Naive B cell (primary cell): ENCODE measurements at regions not wholly inside any gene's neighbourhood (a gene's known extent, or its start where the extent isn't known, plus 50 kb on each side); places are given as distances from the start of the nearest gene placed in this dataset.
"Not testable (repeated sequence)": the region's sequence is repeated elsewhere in the genome, so short reads cannot be mapped to it uniquely, and the experiment has no call there.

Experiments
- ATAC-seq, 2 donors: fragments of 150-1000 bp; cut with Tn5 transposase; 2 replicates each; pipeline ENCODE4 v1.10.0; 2021; ENCODE audit warnings: low read depth in 2 of 2, mild to moderate bottlenecking in 2 of 2, moderate library complexity in 2 of 2
- DNase-seq: peaks from one replicate; pipeline ENCODE4 v3.0.0; 2022
- H3K27ac Mint-ChIP-seq, 6 donors: one replicate each; pipeline ENCODE4 v1.8.0; 2020 to 2022; ENCODE audit warnings: mild to moderate bottlenecking in 6 of 6, mixed read lengths in 6 of 6, moderate library complexity in 5 of 6, inconsistent platforms in 2 of 6
- H3K27me3 Mint-ChIP-seq, 3 donors: one replicate each; pipeline ENCODE4 v1.8.0; 2021 to 2022; ENCODE audit warnings: mixed read lengths in 3 of 3, mild to moderate bottlenecking in 1 of 3
- H3K36me3 Mint-ChIP-seq, 2 donors: one replicate each; pipeline ENCODE4 v1.8.0; 2020 to 2022; ENCODE audit warnings: mixed read lengths in 2 of 2, inconsistent platforms in 1 of 2, mild to moderate bottlenecking in 1 of 2
- H3K4me1 Mint-ChIP-seq, 3 donors: one replicate each; pipeline ENCODE4 v1.8.0; 2020 to 2022; ENCODE audit warnings: mixed read lengths in 3 of 3, inconsistent platforms in 1 of 3, mild to moderate bottlenecking in 1 of 3, moderate library complexity in 1 of 3
- H3K4me3 Mint-ChIP-seq, 8 donors: one replicate each; pipeline ENCODE4 v1.8.0; 2020 to 2022; ENCODE audit warnings: mild to moderate bottlenecking in 8 of 8, mixed read lengths in 8 of 8, moderate library complexity in 8 of 8, inconsistent platforms in 2 of 8
- H3K9me3 Mint-ChIP-seq, 7 donors: one replicate each; pipeline ENCODE4 v1.8.0; 2020 to 2022; ENCODE audit warnings: mixed read lengths in 7 of 7, mild to moderate bottlenecking in 5 of 7, inconsistent platforms in 2 of 7, moderate library complexity in 1 of 7

- H3K27me3 Mint-ChIP-seq, result no peaks in the 10 kb centered on the region
- no peaks in the 10 kb centered on the region for H3K36me3 Mint-ChIP-seq
- peaks cover 9 to 13% (median 11%) of the 10 kb centered on the region in 3 donors for H3K4me1 Mint-ChIP-seq
- H3K27ac Mint-ChIP-seq, result no peak overlapping the region
- peak; percentile 23 for DNase-seq
- H3K4me3 Mint-ChIP-seq, result peak overlapping the region in 1 of 8 donors; percentile 38
- H3K9me3 Mint-ChIP-seq, result peaks cover 0 to 2% (median 0%) of the 10 kb centered on the region in 7 donors
- ATAC-seq, result peak; percentile 93 to 99
These were observed 414.3 kb upstream of the NR5A2 start for GRCh38 chr1:199612976-199613774.

- no peak overlapping the region for H3K27ac Mint-ChIP-seq
- ATAC-seq, result no peak
- H3K27me3 Mint-ChIP-seq, result no peaks in the 10 kb centered on the region
- H3K36me3 Mint-ChIP-seq, result no peaks in the 10 kb centered on the region
- DNase-seq, result no peak
- no peaks in the 10 kb centered on the region for H3K9me3 Mint-ChIP-seq
- peaks cover 9 to 13% (median 11%) of the 10 kb centered on the region in 3 donors for H3K4me1 Mint-ChIP-seq
- H3K4me3 Mint-ChIP-seq, result no peak overlapping the region
These were observed 410.6 kb upstream of the NR5A2 start for GRCh38 chr1:199616947-199617346.

- H3K27ac Mint-ChIP-seq, result no peak overlapping the region
- no peaks in the 10 kb centered on the region for H3K9me3 Mint-ChIP-seq
- no peak overlapping the region for H3K4me3 Mint-ChIP-seq
- DNase-seq (no peak), ATAC-seq (no peak)
- H3K36me3 Mint-ChIP-seq, result no peaks in the 10 kb centered on the region
- H3K4me1 Mint-ChIP-seq, result peaks cover 0 to under 1% (median 0%) of the 10 kb centered on the region in 3 donors
- no peaks in the 10 kb centered on the region for H3K27me3 Mint-ChIP-seq
These were observed 408.3 kb upstream of the NR5A2 start for GRCh38 chr1:199619223-199619622.

- not testable (repeated sequence) for DNase-seq, H3K9me3 Mint-ChIP-seq, ATAC-seq, H3K4me1 Mint-ChIP-seq, H3K4me3 Mint-ChIP-seq, H3K36me3 Mint-ChIP-seq, H3K27ac Mint-ChIP-seq
- peaks cover 4 to 17% (median 9%) of the 10 kb centered on the region in 3 donors for H3K27me3 Mint-ChIP-seq
These were observed 401.3 kb upstream of the NR5A2 start for GRCh38 chr1:199626228-199626627.

GRCh38 chr1:199629624-199630023 lies 397.9 kb upstream of the NR5A2 start:
- H3K9me3 Mint-ChIP-seq, result peaks cover 4 to 13% (median 10%) of the 10 kb centered on the region in 7 donors
- peaks cover 14 to 25% (median 14%) of the 10 kb centered on the region in 3 donors for H3K27me3 Mint-ChIP-seq
- no peak overlapping the region for H3K4me3 Mint-ChIP-seq
- DNase-seq (no peak), ATAC-seq (no peak)
- no peak overlapping the region for H3K27ac Mint-ChIP-seq
- H3K36me3 Mint-ChIP-seq, result peaks cover 6 to 10% of the 10 kb centered on the region in 2 donors
- H3K4me1 Mint-ChIP-seq, result peaks cover 6 to 7% (median 7%) of the 10 kb centered on the region in 3 donors

- H3K27ac Mint-ChIP-seq, result no peak overlapping the region
- H3K27me3 Mint-ChIP-seq, result peaks cover 0 to 27% (median 12%) of the 10 kb centered on the region in 3 donors
- peaks cover under 1 to 21% of the 10 kb centered on the region in 2 donors for H3K36me3 Mint-ChIP-seq
- DNase-seq (no peak), ATAC-seq (no peak)
- peaks cover 7 to 32% (median 17%) of the 10 kb centered on the region in 7 donors for H3K9me3 Mint-ChIP-seq
- no peaks in the 10 kb centered on the region for H3K4me1 Mint-ChIP-seq
- no peak overlapping the region for H3K4me3 Mint-ChIP-seq
These were observed 388.1 kb upstream of the NR5A2 start for GRCh38 chr1:199639453-199639852.

GRCh38 chr1:199641531-199641930 lies 386.0 kb upstream of the NR5A2 start:
- no peaks in the 10 kb centered on the region for H3K4me1 Mint-ChIP-seq
- peaks cover 0 to 7% of the 10 kb centered on the region in 2 donors for H3K36me3 Mint-ChIP-seq
- H3K27me3 Mint-ChIP-seq, result peaks cover 0 to 10% (median 0%) of the 10 kb centered on the region in 3 donors
- H3K9me3 Mint-ChIP-seq, result peaks cover under 1 to 17% (median 6%) of the 10 kb centered on the region in 7 donors
- no peak overlapping the region for H3K27ac Mint-ChIP-seq
- no peak overlapping the region for H3K4me3 Mint-ChIP-seq
- DNase-seq (no peak), ATAC-seq (no peak)

- Mint-ChIP-seq H3K9me3 (peaks cover 0 to 25% (median 13%) of the 10 kb centered on the region in 7 donors), H3K36me3 (peaks cover 8 to 12% of the 10 kb centered on the region in 2 donors), H3K27ac (no peak overlapping the region), H3K4me1 (no peaks in the 10 kb centered on the region), H3K4me3 (no peak overlapping the region), H3K27me3 (peaks cover 4 to 22% (median 5%) of the 10 kb centered on the region in 3 donors)
- no peak for ATAC-seq
- no peak for DNase-seq
These were observed 382.6 kb upstream of the NR5A2 start for GRCh38 chr1:199644912-199645311.

GRCh38 chr1:199646761-199647160 lies 380.7 kb upstream of the NR5A2 start:
- H3K9me3 Mint-ChIP-seq, result peaks cover 0 to 35% (median 20%) of the 10 kb centered on the region in 7 donors
- no peak for DNase-seq
- no peaks in the 10 kb centered on the region for H3K4me1 Mint-ChIP-seq
- H3K36me3 Mint-ChIP-seq, result peaks cover 8 to 12% of the 10 kb centered on the region in 2 donors
- no peak for ATAC-seq
- H3K4me3 Mint-ChIP-seq, result no peak overlapping the region
- peaks cover 4 to 27% (median 5%) of the 10 kb centered on the region in 3 donors for H3K27me3 Mint-ChIP-seq
- no peak overlapping the region for H3K27ac Mint-ChIP-seq

- Mint-ChIP-seq H3K27ac (no peak overlapping the region), H3K4me3 (no peak overlapping the region), H3K9me3 (peaks cover 0 to 10% (median 3%) of the 10 kb centered on the region in 7 donors), H3K4me1 (no peaks in the 10 kb centered on the region), H3K27me3 (peaks cover 0 to 26% (median 10%) of the 10 kb centered on the region in 3 donors), H3K36me3 (no peaks in the 10 kb centered on the region)
- DNase-seq, result no peak
- ATAC-seq, result no peak
These were observed 370.1 kb upstream of the NR5A2 start for GRCh38 chr1:199657449-199657848.

GRCh38 chr1:199660071-199660470 lies 367.4 kb upstream of the NR5A2 start:
- H3K4me1 Mint-ChIP-seq, result no peaks in the 10 kb centered on the region
- ATAC-seq, result no peak
- H3K27ac Mint-ChIP-seq, result no peak overlapping the region
- peaks cover 0 to 26% (median 10%) of the 10 kb centered on the region in 3 donors for H3K27me3 Mint-ChIP-seq
- H3K36me3 Mint-ChIP-seq, result no peaks in the 10 kb centered on the region
- no peak overlapping the region for H3K4me3 Mint-ChIP-seq
- no peak for DNase-seq
- H3K9me3 Mint-ChIP-seq, result peaks cover 0 to 4% (median 0%) of the 10 kb centered on the region in 7 donors

GRCh38 chr1:199665371-199665770 lies 362.1 kb upstream of the NR5A2 start:
- H3K9me3 Mint-ChIP-seq, result no peaks in the 10 kb centered on the region
- no peaks in the 10 kb centered on the region for H3K36me3 Mint-ChIP-seq
- H3K27ac Mint-ChIP-seq, result no peak overlapping the region
- no peak for DNase-seq
- peaks cover 0 to 11% (median 10%) of the 10 kb centered on the region in 3 donors for H3K27me3 Mint-ChIP-seq
- no peak overlapping the region for H3K4me3 Mint-ChIP-seq
- H3K4me1 Mint-ChIP-seq, result peaks cover 0 to 8% (median 0%) of the 10 kb centered on the region in 3 donors
- no peak for ATAC-seq

GRCh38 chr1:199667089-199667488 lies 360.4 kb upstream of the NR5A2 start:
- DNase-seq (no peak), ATAC-seq (peak in 1 of 2 donors; percentile 25)
- Mint-ChIP-seq H3K9me3 (no peaks in the 10 kb centered on the region), H3K4me1 (peaks cover 0 to 8% (median 0%) of the 10 kb centered on the region in 3 donors), H3K4me3 (no peak overlapping the region), H3K27me3 (peaks cover 0 to 11% (median 8%) of the 10 kb centered on the region in 3 donors), H3K36me3 (no peaks in the 10 kb centered on the region), H3K27ac (peak overlapping the region in 1 of 6 donors; percentile 47)

- H3K9me3 Mint-ChIP-seq, result no peaks in the 10 kb centered on the region
- no peak for DNase-seq
- no peak overlapping the region for H3K27ac Mint-ChIP-seq
- no peak overlapping the region for H3K4me3 Mint-ChIP-seq
- ATAC-seq, result no peak
- peaks cover 5 to 12% (median 11%) of the 10 kb centered on the region in 3 donors for H3K27me3 Mint-ChIP-seq
- no peaks in the 10 kb centered on the region for H3K36me3 Mint-ChIP-seq
- H3K4me1 Mint-ChIP-seq, result peaks cover 0 to 8% (median 0%) of the 10 kb centered on the region in 3 donors
These were observed 357.6 kb upstream of the NR5A2 start for GRCh38 chr1:199669916-199670315.
